22Rv1 (cell line): ENCODE measurements at regions not wholly inside any gene's neighbourhood (a gene's known extent, or its start where the extent isn't known, plus 50 kb on each side); places are given as distances from the start of the nearest gene placed in this dataset.

Experiments
- CTCF ChIP-seq: fragments of 450-650 bp; IDR thresholded peaks from 2 replicates; pipeline ENCODE4 v1.5.1; 2017; ENCODE audit warnings: mild to moderate bottlenecking
- ZFX ChIP-seq: fragments of 450-650 bp; IDR thresholded peaks from 2 replicates; pipeline ENCODE4 v1.6.1; 2017; ENCODE audit warnings: antibody characterized with exemption, borderline replicate concordance

- TF ChIP-seq CTCF (no peak), ZFX (no peak)
These were observed 783.6 kb upstream of the TBX3 start for GRCh38 chr12:115467531-115467930.
